T-cell (primary cell): ENCODE measurements at regions not wholly inside any gene's neighbourhood (a gene's known extent, or its start where the extent isn't known, plus 50 kb on each side); places are given as distances from the start of the nearest gene placed in this dataset.

ENCODE experiments used
- ATAC-seq, 4 experiments: fragments of 200-7000 bp in 3 of 4; fragments of 150-1000 bp in 1 of 4; cut with Tn5 transposase; replicated peaks in 1 of 4; 1 replicate in 3 of 4; 2 replicates in 1 of 4; pipeline ENCODE4 v1.10.0; 2021; ENCODE audit warnings: moderate library complexity in 3 of 4, mild to moderate bottlenecking in 2 of 4, moderate number of reproducible peaks in 1 of 4
- CTCF ChIA-PET, 2 donors: fragments of 300-600 bp; sonication (Branson Sonifier 250); formaldehyde crosslinking; loops; one replicate each; lab custom pipeline; 2022; ENCODE audit warnings: antibody characterized with exemption in 2 of 2; lab: Charles Lee
- POLR2A ChIA-PET, 2 donors: fragments of 300-600 bp; sonication (Branson Sonifier 250); formaldehyde crosslinking; loops; one replicate each; lab custom pipeline; 2022; ENCODE audit warnings: antibody characterized with exemption in 2 of 2; lab: Charles Lee
- DNase-seq, 35 experiments: peaks; one replicate each; pipeline versions ENCODE4 v3.0.0 to v3.0.0-alpha.2; 2013 to 2023
- H3K27ac ChIP-seq: one replicate; pipeline ENCODE4 v1.5.1; 2013; ENCODE audit warnings: low read length
- H3K27me3 ChIP-seq, 2 experiments: replicated peaks in 1 of 2; 1 replicate in 1 of 2; 2 replicates in 1 of 2; pipeline versions ENCODE4 v1.6.1 to v1.7.0; 2013; ENCODE audit warnings: low read length in 1 of 2, mixed read lengths in 1 of 2; ENCODE audit not compliant: control insufficient read depth in 2 of 2, insufficient read depth in 2 of 2; ENCODE audit errors: extremely low read depth in 1 of 2
- H3K36me3 ChIP-seq, 2 donors: 1 replicate in 1 of 2; 2 replicates in 1 of 2; pipeline versions ENCODE4 v1.6.1 to v1.7.0; 2013; ENCODE audit warnings: low read length in 1 of 2; ENCODE audit not compliant: control insufficient read depth in 2 of 2, insufficient read depth in 1 of 2; ENCODE audit errors: extremely low read depth in 1 of 2
- H3K4me1 ChIP-seq, 2 experiments: 1 replicate in 1 of 2; 2 replicates in 1 of 2; pipeline versions ENCODE4 v1.6.1 to v1.7.0; 2013; ENCODE audit warnings: low read length in 2 of 2, mixed read lengths in 1 of 2; ENCODE audit not compliant: insufficient read depth in 2 of 2, control insufficient read depth in 1 of 2; ENCODE audit errors: extremely low read depth in 1 of 2
- H3K4me3 ChIP-seq, 2 donors: 1 replicate in 1 of 2; 2 replicates in 1 of 2; pipeline versions ENCODE4 v1.5.1 to v1.7.0; 2013; ENCODE audit warnings: mild to moderate bottlenecking in 2 of 2, low read length in 1 of 2, moderate library complexity in 1 of 2; ENCODE audit not compliant: control insufficient read depth in 1 of 2; ENCODE audit errors: extremely low read depth in 1 of 2
- H3K9me3 ChIP-seq: 2 replicates; pipeline ENCODE4 v1.7.0; 2013
- H3K27ac Mint-ChIP-seq, 2 donors: one replicate each; pipeline ENCODE4 v1.8.0; 2020 to 2021; ENCODE audit warnings: mild to moderate bottlenecking in 2 of 2, mixed read lengths in 2 of 2
- H3K27me3 Mint-ChIP-seq, 2 donors: one replicate each; pipeline ENCODE4 v1.8.0; 2021 to 2022; ENCODE audit warnings: mixed read lengths in 2 of 2
- H3K36me3 Mint-ChIP-seq: one replicate; pipeline ENCODE4 v1.8.0; 2021; ENCODE audit warnings: mixed read lengths
- H3K4me1 Mint-ChIP-seq, 3 donors: one replicate each; pipeline ENCODE4 v1.8.0; 2020 to 2022; ENCODE audit warnings: mixed read lengths in 3 of 3, mild to moderate bottlenecking in 1 of 3
- H3K4me3 Mint-ChIP-seq, 3 donors: one replicate each; pipeline ENCODE4 v1.8.0; 2020 to 2022; ENCODE audit warnings: mild to moderate bottlenecking in 3 of 3, mixed read lengths in 3 of 3, moderate library complexity in 3 of 3
- H3K9me3 Mint-ChIP-seq, 3 donors: one replicate each; pipeline ENCODE4 v1.8.0; 2020 to 2022; ENCODE audit warnings: mixed read lengths in 3 of 3
- WGBS: methylation state at CpG from one replicate; pipeline ENCODE4 v1.1.5; 2013; ENCODE audit warnings: missing lambda C conversion rate; ENCODE audit not compliant: insufficient coverage; 5-methylcytosine and 5-hydroxymethylcytosine counted together

DNA sequence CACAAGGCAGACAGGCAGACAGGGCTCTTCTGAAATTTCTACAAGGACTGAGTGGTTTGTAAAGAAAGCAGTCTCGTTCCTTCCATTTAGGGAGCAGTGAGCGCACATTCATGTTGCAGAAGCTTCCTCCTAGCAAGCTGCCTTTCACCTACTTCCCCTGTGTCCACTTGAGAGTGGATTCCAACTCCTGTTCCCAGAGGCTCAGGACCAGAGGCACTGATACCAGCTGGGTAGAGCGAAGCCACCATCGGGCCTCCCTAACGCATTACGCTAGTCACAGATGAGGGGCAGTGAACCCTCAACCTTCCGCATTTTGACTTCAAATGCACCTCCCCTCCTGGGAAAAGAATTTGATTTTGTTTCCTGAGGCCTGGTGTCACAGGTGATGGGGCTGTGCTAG lies 215.8 kb downstream of the SIPA1L2 start:
- POLR2A ChIA-PET: no interaction called here
- H3K4me1 Mint-ChIP-seq: no peaks in the 10 kb centered on the region
- Histone ChIP-seq H3K36me3 (no peaks in the 10 kb centered on the region), H3K4me1 (no peaks in the 10 kb centered on the region), H3K27me3 (no peaks in the 10 kb centered on the region), H3K27ac (no peak overlapping the region), H3K4me3 (no peak overlapping the region), H3K9me3 (no peaks in the 10 kb centered on the region)
- H3K9me3 Mint-ChIP-seq: peaks cover 0 to 7% (median 6%) of the 10 kb centered on the region in 3 donors
- H3K27ac Mint-ChIP-seq: no peak overlapping the region
- CTCF ChIA-PET: interaction anchor here in 1 of 2 donors (1.0 kb wide), 1 partner anchor 9 kb away, joined by 4 read pairs; no protein-coding TSS in a partner anchor
- DNase-seq: no peak
- WGBS: 100% methylated on average over 4 of the region's 7 CpGs
- H3K36me3 Mint-ChIP-seq: peaks cover 4% of the 10 kb centered on the region
- H3K4me3 Mint-ChIP-seq: no peak overlapping the region
- no peak for ATAC-seq
- H3K27me3 Mint-ChIP-seq: peaks cover 3 to 4% of the 10 kb centered on the region in 2 donors

- H3K36me3 ChIP-seq: no peaks in the 10 kb centered on the region
- no peak overlapping the region for H3K4me3 Mint-ChIP-seq
- H3K27me3 ChIP-seq: no peaks in the 10 kb centered on the region
- H3K9me3 ChIP-seq: no peaks in the 10 kb centered on the region
- ChIA-PET CTCF (no interaction called here), POLR2A (no interaction called here)
- DNase-seq (no peak), ATAC-seq (no peak)
- no peak overlapping the region for H3K4me3 ChIP-seq
- no peaks in the 10 kb centered on the region for H3K4me1 Mint-ChIP-seq
- peaks cover 0 to 7% (median 6%) of the 10 kb centered on the region in 3 donors for H3K9me3 Mint-ChIP-seq
- no peak overlapping the region for H3K27ac Mint-ChIP-seq
- H3K27me3 Mint-ChIP-seq: peaks cover 3 to 4% of the 10 kb centered on the region in 2 donors
- H3K4me1 ChIP-seq: no peaks in the 10 kb centered on the region
- H3K36me3 Mint-ChIP-seq: peaks cover 4% of the 10 kb centered on the region
- no peak overlapping the region for H3K27ac ChIP-seq
- WGBS: 90% methylated on average over 1 of the region's 2 CpGs
Measured at GRCh38 chr1:232413674-232414073, 216.3 kb downstream of the SIPA1L2 start.

GRCh38 chr1:232409584-232409983 lies 220.3 kb downstream of the SIPA1L2 start:
- Histone ChIP-seq H3K4me1 (no peaks in the 10 kb centered on the region), H3K4me3 (no peak overlapping the region), H3K9me3 (no peaks in the 10 kb centered on the region), H3K36me3 (no peaks in the 10 kb centered on the region), H3K27me3 (no peaks in the 10 kb centered on the region), H3K27ac (no peak overlapping the region)
- Mint-ChIP-seq H3K27ac (no peak overlapping the region), H3K9me3 (peaks cover 0 to 7% (median 6%) of the 10 kb centered on the region in 3 donors), H3K27me3 (no peaks in the 10 kb centered on the region), H3K4me1 (no peaks in the 10 kb centered on the region), H3K4me3 (no peak overlapping the region), H3K36me3 (peaks cover 4% of the 10 kb centered on the region)
- DNase-seq (no peak), ATAC-seq (no peak)
- CTCF ChIA-PET: no interaction called here
- POLR2A ChIA-PET: interaction anchor here in 1 of 2 donors (0.6 kb wide), 1 partner anchor 505 kb away, joined by 4 read pairs; no protein-coding TSS in a partner anchor

DNA sequence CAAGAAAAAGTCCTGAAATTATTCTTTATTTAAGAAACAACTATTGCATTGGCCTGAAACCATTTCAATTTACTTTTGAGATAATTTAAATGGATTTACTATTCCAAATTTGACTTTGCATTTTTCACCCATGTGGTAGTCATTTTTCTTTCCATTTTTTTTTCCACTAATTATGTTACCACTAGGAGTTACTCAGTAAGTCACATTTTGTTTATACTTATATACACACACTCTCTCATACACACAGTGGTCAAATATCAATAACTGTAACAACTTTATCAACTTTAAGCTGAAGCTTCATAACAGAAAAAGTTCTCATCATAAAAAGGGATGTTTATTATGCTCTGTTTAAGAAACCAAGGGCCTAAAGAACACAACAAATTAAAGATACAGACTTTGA lies 222.8 kb downstream of the SIPA1L2 start:
- Mint-ChIP-seq H3K36me3 (peaks cover 4% of the 10 kb centered on the region), H3K4me3 (no peak overlapping the region), H3K27me3 (no peaks in the 10 kb centered on the region), H3K4me1 (no peaks in the 10 kb centered on the region), H3K27ac (no peak overlapping the region), H3K9me3 (peaks cover 0 to 7% (median 6%) of the 10 kb centered on the region in 3 donors)
- H3K27me3 ChIP-seq: no peaks in the 10 kb centered on the region
- no peaks in the 10 kb centered on the region for H3K4me1 ChIP-seq
- DNase-seq (no peak), ATAC-seq (no peak)
- CTCF ChIA-PET: no interaction called here
- no peak overlapping the region for H3K27ac ChIP-seq
- no peak overlapping the region for H3K4me3 ChIP-seq
- POLR2A ChIA-PET: no interaction called here
- no peaks in the 10 kb centered on the region for H3K36me3 ChIP-seq
- no peaks in the 10 kb centered on the region for H3K9me3 ChIP-seq

- Mint-ChIP-seq H3K4me1 (no peaks in the 10 kb centered on the region), H3K27ac (no peak overlapping the region), H3K36me3 (peaks cover 4% of the 10 kb centered on the region), H3K4me3 (no peak overlapping the region), H3K9me3 (peaks cover 0 to 7% (median 6%) of the 10 kb centered on the region in 3 donors), H3K27me3 (no peaks in the 10 kb centered on the region)
- ChIA-PET POLR2A (interaction anchor here in 1 of 2 donors (0.7 kb wide), 1 partner anchor 10 kb away, joined by 3 read pairs; no protein-coding TSS in a partner anchor), CTCF (interaction anchor here in 1 of 2 donors (1.0 kb wide), 1 partner anchor 9 kb away, joined by 4 read pairs; no protein-coding TSS in a partner anchor)
- no peaks in the 10 kb centered on the region for H3K27me3 ChIP-seq
- no peak for DNase-seq
- H3K4me1 ChIP-seq: no peaks in the 10 kb centered on the region
- no peaks in the 10 kb centered on the region for H3K36me3 ChIP-seq
- H3K27ac ChIP-seq: no peak overlapping the region
- no peak overlapping the region for H3K4me3 ChIP-seq
- no peak for ATAC-seq
- H3K9me3 ChIP-seq: no peaks in the 10 kb centered on the region
Measured at GRCh38 chr1:232405781-232406180, 224.2 kb downstream of the SIPA1L2 start.

- CTCF ChIA-PET: interaction anchor here in 1 of 2 donors (1.0 kb wide), 1 partner anchor 10 kb away, joined by 4 read pairs; no protein-coding TSS in a partner anchor
- no peak overlapping the region for H3K4me3 ChIP-seq
- H3K4me3 Mint-ChIP-seq: no peak overlapping the region
- 83% methylated on average over 1 of the region's 3 CpGs for WGBS
- H3K9me3 ChIP-seq: no peaks in the 10 kb centered on the region
- POLR2A ChIA-PET: interaction anchor here in 1 of 2 donors (0.7 kb wide), 1 partner anchor 10 kb away, joined by 3 read pairs; no protein-coding TSS in a partner anchor
- peaks cover 0 to 6% (median 5%) of the 10 kb centered on the region in 3 donors for H3K9me3 Mint-ChIP-seq
- DNase-seq (no peak), ATAC-seq (no peak)
- H3K36me3 ChIP-seq: no peaks in the 10 kb centered on the region
- no peaks in the 10 kb centered on the region for H3K4me1 Mint-ChIP-seq
- no peaks in the 10 kb centered on the region for H3K4me1 ChIP-seq
- no peak overlapping the region for H3K27ac Mint-ChIP-seq
- no peak overlapping the region for H3K27ac ChIP-seq
- H3K36me3 Mint-ChIP-seq: peaks cover 4% of the 10 kb centered on the region
- peaks cover 0 to 2% of the 10 kb centered on the region in 2 donors for H3K27me3 Mint-ChIP-seq
- H3K27me3 ChIP-seq: no peaks in the 10 kb centered on the region
Measured at GRCh38 chr1:232404981-232405731, 224.8 kb downstream of the SIPA1L2 start.
